IMR-90 (cell line): ENCODE measurements at regions not wholly inside any gene's neighbourhood (a gene's known extent, or its start where the extent isn't known, plus 50 kb on each side); places are given as distances from the start of the nearest gene placed in this dataset.
A peak's percentile ranks its signal among the peaks of the same experiment; 100 is the strongest.

Source experiments
- ATAC-seq: fragments of 200-7000 bp; cut with Tn5 transposase; 2 replicates; pipeline ENCODE4 v1.9.1; 2020; ENCODE audit warnings: low read depth, mild to moderate bottlenecking, moderate library complexity
- BruUV-seq: library from RNA; stranded (reverse); fragments of 400-500 nt; replicated peaks from 2 replicates; lab custom pipeline; 2021; lab: Mats Ljungman, UMichigan
- CTCF ChIA-PET: fragments of 300-600 bp; formaldehyde crosslinking; extraction: SDS; loops from one replicate; lab custom pipeline; 2021; ENCODE audit warnings: antibody characterized with exemption; lab: Yijun Ruan, JAX
- POLR2A ChIA-PET: fragments of 300-600 bp; sonication (Branson Sonifier 250); formaldehyde crosslinking; loops from one replicate; lab custom pipeline; 2022; ENCODE audit warnings: antibody characterized with exemption; ENCODE audit not compliant: unreplicated experiment; lab: Charles Lee
- DNase-seq: peaks from one replicate; pipeline ENCODE4 v3.0.0; 2013
- H2AFZ ChIP-seq: replicated peaks from 2 replicates; pipeline ENCODE3; 2013; ENCODE audit warnings: low read length, mild to moderate bottlenecking; ENCODE audit not compliant: poor library complexity
- H2AK5ac ChIP-seq: 2 replicates; pipeline ENCODE4 v1.6.1; 2013; ENCODE audit warnings: low read depth, low read length, inconsistent platforms
- H2AK9ac ChIP-seq: replicated peaks from 2 replicates; pipeline ENCODE3; 2013; ENCODE audit warnings: mild to moderate bottlenecking, low read depth, low read length, moderate library complexity; ENCODE audit not compliant: poor library complexity
- H2BK120ac ChIP-seq: 2 replicates; pipeline ENCODE4 v1.6.1; 2013; ENCODE audit warnings: low read depth, low read length, inconsistent platforms
- H2BK15ac ChIP-seq: 3 replicates; pipeline ENCODE4 v1.6.1; 2013; ENCODE audit warnings: low read depth, low read length, inconsistent platforms
- H2BK20ac ChIP-seq: 2 replicates; pipeline ENCODE4 v1.6.1; 2013; ENCODE audit warnings: low read depth, mild to moderate bottlenecking, inconsistent platforms, low read length, moderate library complexity
- H2BK5ac ChIP-seq: 2 replicates; pipeline ENCODE4 v1.6.1; 2013; ENCODE audit warnings: mild to moderate bottlenecking, low read depth, low read length, inconsistent platforms; ENCODE audit not compliant: poor library complexity, severe bottlenecking
- H3K14ac ChIP-seq: replicated peaks from 2 replicates; pipeline ENCODE4 v1.6.1; 2013; ENCODE audit warnings: low read depth, low read length, inconsistent platforms
- H3K18ac ChIP-seq: 2 replicates; pipeline ENCODE4 v1.6.1; 2013; ENCODE audit warnings: low read depth, low read length, control low read depth
- H3K23ac ChIP-seq: 2 replicates; pipeline ENCODE4 v1.6.1; 2013; ENCODE audit warnings: low read depth, low read length, inconsistent platforms
- H3K27ac ChIP-seq: 2 replicates; pipeline ENCODE4 v1.5.1; 2013; ENCODE audit warnings: mild to moderate bottlenecking, control low read depth, low read length; ENCODE audit not compliant: insufficient read depth
- H3K27me3 ChIP-seq: 2 replicates; pipeline ENCODE4 v1.6.1; 2013; ENCODE audit warnings: low read length; ENCODE audit not compliant: control insufficient read depth, insufficient read depth
- H3K36me3 ChIP-seq: 2 replicates; pipeline ENCODE4 v1.6.1; 2013; ENCODE audit warnings: low read length, mixed read lengths; ENCODE audit not compliant: control insufficient read depth, insufficient read depth
- H3K4ac ChIP-seq: 2 replicates; pipeline ENCODE4 v1.6.1; 2013; ENCODE audit warnings: low read depth, low read length, inconsistent platforms
- H3K4me1 ChIP-seq: 2 replicates; pipeline ENCODE4 v1.6.1; 2013; ENCODE audit warnings: low read length, mixed read lengths; ENCODE audit not compliant: control insufficient read depth, insufficient read depth
- H3K4me2 ChIP-seq: 2 replicates; pipeline ENCODE4 v1.6.1; 2013; ENCODE audit warnings: low read depth, mild to moderate bottlenecking, control low read depth, low read length, moderate library complexity
- H3K4me3 ChIP-seq: 2 replicates; pipeline ENCODE4 v1.5.1; 2013; ENCODE audit warnings: low read depth, mild to moderate bottlenecking, control low read depth, low read length, moderate library complexity; ENCODE audit not compliant: insufficient read depth
- H3K56ac ChIP-seq: 2 replicates; pipeline ENCODE4 v1.6.1; 2013; ENCODE audit warnings: low read length, inconsistent platforms; ENCODE audit not compliant: insufficient read depth; ENCODE audit errors: extremely low read depth
- H3K79me1 ChIP-seq, 2 experiments: 2 replicates each; pipeline ENCODE4 v1.6.1; 2013; ENCODE audit warnings: low read length in 2 of 2, inconsistent platforms in 1 of 2, low read depth in 1 of 2
- H3K9ac ChIP-seq: 2 replicates; pipeline ENCODE4 v1.6.1; 2013; ENCODE audit warnings: low read depth, low read length, control low read depth
- H3K9me1 ChIP-seq: 2 replicates; pipeline ENCODE4 v1.6.1; 2013; ENCODE audit warnings: low read length, inconsistent platforms; ENCODE audit not compliant: insufficient read depth
- H3K9me3 ChIP-seq: 2 replicates; pipeline ENCODE4 v1.6.1; 2013; ENCODE audit warnings: low read length; ENCODE audit not compliant: control insufficient read depth, insufficient read depth
- H4K20me1 ChIP-seq: 2 replicates; pipeline ENCODE4 v1.6.1; 2013; ENCODE audit warnings: low read length, inconsistent platforms; ENCODE audit not compliant: insufficient read depth
- H4K5ac ChIP-seq: 2 replicates; pipeline ENCODE4 v1.6.1; 2013; ENCODE audit warnings: mild to moderate bottlenecking, low read depth, low read length, control low read depth
- H4K8ac ChIP-seq, 2 experiments: 2 replicates each; pipeline ENCODE4 v1.6.1; 2013; ENCODE audit warnings: low read depth in 2 of 2, low read length in 2 of 2, control low read depth in 1 of 2, inconsistent platforms in 1 of 2
- H4K91ac ChIP-seq: 2 replicates; pipeline ENCODE4 v1.6.1; 2013; ENCODE audit warnings: low read depth, low read length, inconsistent platforms; ENCODE audit not compliant: insufficient read depth
- CEBPB ChIP-seq: IDR thresholded peaks from 2 replicates; pipeline ENCODE4 v1.6.1; 2012; ENCODE audit warnings: low read depth, low read length, improper control_type of control experiment
- CHD1 ChIP-seq: IDR thresholded peaks from 2 replicates; pipeline ENCODE4 v1.6.1; 2012; ENCODE audit warnings: low read depth, low read length, improper control_type of control experiment
- FOS ChIP-seq: fragments of 150-350 bp; IDR thresholded peaks from 2 replicates; pipeline ENCODE4 v1.6.1; 2016; ENCODE audit warnings: low read depth, low read length
- MXI1 ChIP-seq: IDR thresholded peaks from 2 replicates; pipeline ENCODE4 v1.6.1; 2012; ENCODE audit warnings: low read depth, mild to moderate bottlenecking, low read length, moderate library complexity, borderline replicate concordance
- RFX5 ChIP-seq: IDR thresholded peaks from 2 replicates; pipeline ENCODE4 v1.8.0; 2012; ENCODE audit warnings: low read depth, mild to moderate bottlenecking, low read length, moderate library complexity
- SMC3 ChIP-seq: fragments of 150-350 bp; IDR thresholded peaks from 2 replicates; pipeline ENCODE4 v1.6.1; 2016; ENCODE audit warnings: low read depth, mild to moderate bottlenecking, antibody characterized with exemption, low read length, moderate library complexity
- WGBS, 2 experiments: methylation state at CpG; one replicate each; pipeline versions ENCODE4 v1.1.5 to v1.1.7; 2013; ENCODE audit warnings: missing lambda C conversion rate in 2 of 2; ENCODE audit not compliant: insufficient read length in 1 of 2; ENCODE audit errors: extremely low coverage in 2 of 2; 5-methylcytosine and 5-hydroxymethylcytosine counted together
- dilution Hi-C: fragments of 300-500 bp; cut with HindIII; formaldehyde crosslinking; loops from one replicate; pipeline ENCODE4 v1.14.3; 2018; ENCODE audit warnings: low sequenced_read_pairs; ENCODE audit not compliant: unreplicated experiment
- in situ Hi-C: fragments of 300-500 bp; cut with MboI; formaldehyde crosslinking; loops from 3 replicates; pipeline ENCODE4 v1.14.3; 2019; ENCODE audit warnings: low sequenced_read_pairs, inconsistent platforms, mixed read lengths
- intact Hi-C: fragments of 100-400 bp; cut with micrococcal nuclease; formaldehyde crosslinking; loops from 2 replicates; pipeline ENCODE4 v1.10.0; 2022
- TF ChIP-seq, protein P1 (sequence below): fragments of 150-350 bp; IDR thresholded peaks from 2 replicates; pipeline ENCODE4 v1.6.1; 2017; ENCODE audit warnings: mild to moderate bottlenecking, antibody characterized with exemption, low read length, low read depth

DNA sequence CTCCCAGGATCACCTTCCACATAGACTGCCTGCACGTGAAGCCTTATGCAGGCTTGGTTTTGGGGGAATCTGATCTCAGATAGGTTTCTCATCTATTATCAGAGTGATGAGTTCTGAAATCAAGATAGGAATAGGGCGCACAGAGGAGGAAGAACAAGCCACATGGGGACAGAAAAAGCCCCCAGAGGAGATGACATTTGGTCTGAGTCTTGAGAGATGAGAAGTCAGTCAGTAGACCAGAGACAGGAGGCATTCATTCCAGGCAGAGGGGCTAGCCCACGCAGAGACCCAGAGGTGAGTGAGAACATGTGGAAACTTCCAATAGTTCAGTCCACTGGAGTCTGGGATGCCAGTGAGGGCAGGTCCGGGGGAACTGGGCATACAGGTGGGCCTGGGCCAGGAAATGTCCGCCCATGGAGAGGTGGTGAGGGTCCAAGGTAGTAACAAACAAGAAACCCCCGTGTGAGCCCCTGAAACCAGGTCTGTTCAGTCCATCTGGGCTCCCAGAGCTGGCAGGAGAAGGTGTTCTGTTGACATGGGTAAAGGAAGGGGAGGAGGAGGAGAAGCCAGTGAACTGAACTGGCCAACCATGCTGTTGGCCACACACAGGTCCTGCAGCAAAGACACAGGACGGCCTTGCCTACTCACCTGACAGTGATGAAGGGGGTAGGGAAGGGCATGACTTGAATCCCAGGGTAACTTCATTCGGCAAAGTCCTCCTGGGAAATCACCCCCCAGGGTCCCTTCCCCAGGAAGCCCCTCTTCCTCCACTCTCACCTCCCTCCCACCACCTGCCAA lies 69.3 kb upstream of the SMNDC1 start:
- Histone ChIP-seq H3K18ac (no peak overlapping the region), H2BK20ac (no peak overlapping the region), H2AK5ac (peak overlapping the region; percentile 10; the same call in 1 of the 2 replicates), H3K23ac (no peak overlapping the region), H3K14ac (no peak overlapping the region), H3K56ac (no peak overlapping the region), H3K4me1 (no peaks in the 10 kb centered on the region; the same call in 1 of the 2 replicates), H3K27ac (no peak overlapping the region), H3K9me3 (no peaks in the 10 kb centered on the region), H4K20me1 (no peaks in the 10 kb centered on the region), H3K27me3 (no peaks in the 10 kb centered on the region), H3K4me3 (no peak overlapping the region), H2AFZ (peak overlapping the region; percentile 58), H2BK120ac (no peak overlapping the region), H4K5ac (no peak overlapping the region), H2AK9ac (no peak overlapping the region), H3K4ac (no peak overlapping the region), H3K9me1 (peaks cover 4% of the 10 kb centered on the region), H3K9ac (no peak overlapping the region), H4K91ac (no peak overlapping the region), H3K36me3 (no peaks in the 10 kb centered on the region), H2BK15ac (no peak overlapping the region), H4K8ac (no peak overlapping the region), H3K79me1 (no peaks in the 10 kb centered on the region), H2BK5ac (no peak overlapping the region), H3K4me2 (no peak overlapping the region)
- ChIA-PET CTCF (no interaction called here), POLR2A (no interaction called here)
- no peak for DNase-seq
- no peak for ATAC-seq
- in situ Hi-C loops, result no loop called here
- intact Hi-C loops, result no loop called here
- 85% methylated on average over 4 of the region's 8 CpGs; no CpG with 5 or more reads in 1 of the 2 experiments for WGBS, 2 experiments
- dilution Hi-C loops, result no loop called here
- BruUV-seq, result no TSS peak
- no peak for TF ChIP-seq CHD1
- TF ChIP-seq, protein P1, sequence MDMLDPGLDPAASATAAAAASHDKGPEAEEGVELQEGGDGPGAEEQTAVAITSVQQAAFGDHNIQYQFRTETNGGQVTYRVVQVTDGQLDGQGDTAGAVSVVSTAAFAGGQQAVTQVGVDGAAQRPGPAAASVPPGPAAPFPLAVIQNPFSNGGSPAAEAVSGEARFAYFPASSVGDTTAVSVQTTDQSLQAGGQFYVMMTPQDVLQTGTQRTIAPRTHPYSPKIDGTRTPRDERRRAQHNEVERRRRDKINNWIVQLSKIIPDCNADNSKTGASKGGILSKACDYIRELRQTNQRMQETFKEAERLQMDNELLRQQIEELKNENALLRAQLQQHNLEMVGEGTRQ, result no peak
- no peak for TF ChIP-seq SMC3
- TF ChIP-seq FOS, result no peak
- TF ChIP-seq MXI1, result no peak
- no peak for TF ChIP-seq RFX5
- no peak for TF ChIP-seq CEBPB
